Smooth muscle cell (in vitro differentiated cells): ENCODE measurements at regions not wholly inside any gene's neighbourhood (a gene's known extent, or its start where the extent isn't known, plus 50 kb on each side); places are given as distances from the start of the nearest gene placed in this dataset.
A peak's percentile ranks its signal among the peaks of the same experiment; 100 is the strongest.

Experiments used
- DNase-seq: peaks from one replicate; lab custom pipeline; 2025; ENCODE audit not compliant: unreplicated experiment; lab: John Stamatoyannopoulos, UW
- H2AFZ ChIP-seq: fragments of 200-600 bp; sonication (generic); 2 replicates; pipeline ENCODE4 v1.6.0; 2016; ENCODE audit warnings: antibody characterized with exemption, low read depth, mild to moderate bottlenecking
- H3F3A ChIP-seq: fragments of 200-600 bp; sonication (generic); 2 replicates; pipeline ENCODE4 v1.6.0; 2017; ENCODE audit warnings: antibody characterized with exemption, low read depth
- H3K27ac ChIP-seq: fragments of 200-600 bp; sonication (generic); 2 replicates; pipeline ENCODE4 v1.5.1; 2016; ENCODE audit warnings: low read depth, mild to moderate bottlenecking
- H3K27me3 ChIP-seq: fragments of 200-600 bp; sonication (generic); 2 replicates; pipeline ENCODE4 v1.6.1; 2016; ENCODE audit warnings: low read depth, mild to moderate bottlenecking
- H3K36me3 ChIP-seq: fragments of 200-600 bp; sonication (generic); 2 replicates; pipeline ENCODE4 v1.5.1; 2016; ENCODE audit warnings: low read depth
- H3K4me1 ChIP-seq: fragments of 200-600 bp; sonication (generic); 2 replicates; pipeline ENCODE4 v1.5.1; 2016; ENCODE audit warnings: low read depth
- H3K4me2 ChIP-seq: fragments of 200-600 bp; sonication (generic); 2 replicates; pipeline ENCODE4 v1.6.0; 2016; ENCODE audit warnings: mild to moderate bottlenecking
- H3K4me3 ChIP-seq: fragments of 200-600 bp; sonication (generic); 2 replicates; pipeline ENCODE4 v1.5.1; 2016; ENCODE audit warnings: mild to moderate bottlenecking
- H3K79me2 ChIP-seq: fragments of 200-600 bp; sonication (generic); 2 replicates; pipeline ENCODE4 v1.6.0; 2016; ENCODE audit warnings: low read depth, mild to moderate bottlenecking
- H3K9ac ChIP-seq: fragments of 200-600 bp; sonication (generic); 2 replicates; pipeline ENCODE4 v1.6.0; 2016; ENCODE audit warnings: low read depth
- H3K9me3 ChIP-seq: fragments of 200-600 bp; sonication (generic); replicated peaks from 2 replicates; pipeline ENCODE4 v1.5.1; 2016; ENCODE audit warnings: low read depth
- H4K20me1 ChIP-seq: fragments of 200-600 bp; sonication (generic); 2 replicates; pipeline ENCODE4 v1.6.0; 2016; ENCODE audit warnings: low read depth
- CTCF ChIP-seq: fragments of 200-600 bp; sonication (generic); IDR thresholded peaks from 2 replicates; pipeline ENCODE4 v1.5.1; 2017; ENCODE audit warnings: borderline replicate concordance, mild to moderate bottlenecking, antibody characterized with exemption; ENCODE audit not compliant: insufficient read depth, poor library complexity, severe bottlenecking
- WGBS: methylation state at CpG from one replicate; pipeline ENCODE4 v1.1.7; 2016; ENCODE audit warnings: low lambda C conversion rate; 5-methylcytosine and 5-hydroxymethylcytosine counted together

DNA sequence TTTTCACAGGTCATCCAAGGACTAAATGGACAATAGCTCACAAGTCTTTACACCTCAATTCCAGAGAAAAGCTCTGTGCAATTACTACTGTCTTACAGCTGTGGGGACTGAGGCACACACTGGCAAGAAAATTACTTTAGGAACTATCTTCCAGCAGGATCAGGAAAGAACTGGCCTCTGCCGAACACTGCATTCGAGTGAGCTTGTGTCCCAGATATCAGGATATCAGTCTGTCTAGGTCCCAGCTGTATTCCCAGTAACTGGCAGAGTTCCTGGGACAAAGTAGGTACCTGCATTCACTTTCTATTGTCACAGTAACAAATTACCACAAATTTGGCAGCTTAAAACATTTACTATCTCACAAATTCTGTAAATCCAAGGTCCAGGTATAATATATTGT is 183.7 kb downstream of the IRS1 start:
- Histone ChIP-seq H3K9ac (no peak overlapping the region), H3K4me3 (no peak overlapping the region), H4K20me1 (no peaks in the 10 kb centered on the region), H2AFZ (peak overlapping the region; percentile 8), H3K27ac (no peak overlapping the region), H3K4me1 (no peaks in the 10 kb centered on the region), H3K9me3 (no peaks in the 10 kb centered on the region), H3K4me2 (no peak overlapping the region), H3F3A (no peaks in the 10 kb centered on the region), H3K79me2 (no peaks in the 10 kb centered on the region), H3K27me3 (no peaks in the 10 kb centered on the region), H3K36me3 (no peaks in the 10 kb centered on the region)
- 57% methylated on average over 2 of the region's 2 CpGs for WGBS
- no peak for DNase-seq
- no peak for TF ChIP-seq CTCF

GRCh38 chr2:226611944-226612318 is 187.7 kb downstream of the IRS1 start:
- Histone ChIP-seq H3K4me1 (no peaks in the 10 kb centered on the region), H4K20me1 (no peaks in the 10 kb centered on the region), H3K27ac (no peak overlapping the region), H3K9ac (no peak overlapping the region), H2AFZ (no peak overlapping the region), H3F3A (no peaks in the 10 kb centered on the region), H3K79me2 (no peaks in the 10 kb centered on the region), H3K4me2 (no peak overlapping the region), H3K36me3 (no peaks in the 10 kb centered on the region), H3K9me3 (no peaks in the 10 kb centered on the region), H3K27me3 (no peaks in the 10 kb centered on the region), H3K4me3 (no peak overlapping the region)
- DNase-seq, result no peak
- no peak for TF ChIP-seq CTCF
- WGBS, result 71% methylated on average over 3 of the region's 3 CpGs

GRCh38 chr2:226611196-226611943 is 188.2 kb downstream of the IRS1 start:
- Histone ChIP-seq H3K79me2 (no peaks in the 10 kb centered on the region), H3K9me3 (no peaks in the 10 kb centered on the region), H3K27me3 (no peaks in the 10 kb centered on the region), H3K36me3 (no peaks in the 10 kb centered on the region), H4K20me1 (no peaks in the 10 kb centered on the region), H2AFZ (no peak overlapping the region), H3K4me2 (no peak overlapping the region), H3F3A (no peaks in the 10 kb centered on the region), H3K9ac (no peak overlapping the region), H3K27ac (peak overlapping the region; percentile 26), H3K4me3 (no peak overlapping the region), H3K4me1 (no peaks in the 10 kb centered on the region)
- DNase-seq, result no peak
- 74% methylated on average over 4 of the region's 4 CpGs for WGBS
- TF ChIP-seq CTCF, result no peak

DNA sequence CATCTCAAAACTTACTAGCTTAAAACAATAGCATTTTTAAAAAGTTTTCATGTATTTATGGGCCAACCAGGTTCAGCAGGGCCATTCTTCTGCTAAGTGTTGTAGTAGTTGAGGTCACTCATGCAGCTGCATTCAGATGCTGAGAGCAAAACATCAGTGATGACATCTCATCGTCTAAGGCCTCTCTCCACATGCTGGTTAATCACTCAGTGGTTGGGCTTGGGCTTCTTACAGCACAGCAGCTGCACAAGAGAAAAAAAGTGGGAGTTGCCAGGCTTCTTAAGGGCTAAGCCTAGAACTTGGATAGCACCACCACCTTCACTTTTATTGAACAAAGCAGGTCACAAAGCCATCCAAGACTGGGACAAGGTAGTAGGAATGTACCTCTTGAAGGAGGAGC is 190.3 kb downstream of the IRS1 start:
- H2AFZ ChIP-seq, result no peak overlapping the region
- 31% methylated on average over 1 of the region's 1 CpG for WGBS
- no peaks in the 10 kb centered on the region for H3K4me1 ChIP-seq
- no peak overlapping the region for H3K27ac ChIP-seq
- H3K9me3 ChIP-seq, result no peaks in the 10 kb centered on the region
- no peak overlapping the region for H3K9ac ChIP-seq
- no peak for DNase-seq
- no peak for TF ChIP-seq CTCF
- no peaks in the 10 kb centered on the region for H3K27me3 ChIP-seq
- H3F3A ChIP-seq, result no peaks in the 10 kb centered on the region
- H3K4me2 ChIP-seq, result no peak overlapping the region
- H3K36me3 ChIP-seq, result no peaks in the 10 kb centered on the region
- H3K79me2 ChIP-seq, result no peaks in the 10 kb centered on the region
- H3K4me3 ChIP-seq, result no peak overlapping the region
- H4K20me1 ChIP-seq, result no peaks in the 10 kb centered on the region
